ENCODE measurements at regions not wholly inside any gene's neighbourhood (a gene's known extent, or its start where the extent isn't known, plus 50 kb on each side); places are given as distances from the start of the nearest gene placed in this dataset.

GRCh38 chr14:42533476-42533875 lies 926.8 kb downstream of the LRFN5 start:
- TF ChIP-seq CTCF (conservative IDR thresholded peaks at IDR 0.05; ENCODE audit: low read depth, low read length) (no peak), EZH2phosphoT487 (IDR thresholded peaks at IDR 0.05; ENCODE audit: borderline replicate concordance, low read length) (no peak)

Data from PC-3 (cell line).